ENCODE measurements at regions not wholly inside any gene's neighbourhood (a gene's known extent, or its start where the extent isn't known, plus 50 kb on each side); places are given as distances from the start of the nearest gene placed in this dataset.

GRCh38 chr4:23165669-23166068, 472.9 kb downstream of the GBA3 start:
- no peak overlapping the region for H2AFZ ChIP-seq (ENCODE audit: insufficient read depth, low read depth, low read length, poor library complexity, severe bottlenecking)
- H3K27ac ChIP-seq (ENCODE audit: low read length in 2 of 2): no peak overlapping the region
- TF ChIP-seq, protein P1, sequence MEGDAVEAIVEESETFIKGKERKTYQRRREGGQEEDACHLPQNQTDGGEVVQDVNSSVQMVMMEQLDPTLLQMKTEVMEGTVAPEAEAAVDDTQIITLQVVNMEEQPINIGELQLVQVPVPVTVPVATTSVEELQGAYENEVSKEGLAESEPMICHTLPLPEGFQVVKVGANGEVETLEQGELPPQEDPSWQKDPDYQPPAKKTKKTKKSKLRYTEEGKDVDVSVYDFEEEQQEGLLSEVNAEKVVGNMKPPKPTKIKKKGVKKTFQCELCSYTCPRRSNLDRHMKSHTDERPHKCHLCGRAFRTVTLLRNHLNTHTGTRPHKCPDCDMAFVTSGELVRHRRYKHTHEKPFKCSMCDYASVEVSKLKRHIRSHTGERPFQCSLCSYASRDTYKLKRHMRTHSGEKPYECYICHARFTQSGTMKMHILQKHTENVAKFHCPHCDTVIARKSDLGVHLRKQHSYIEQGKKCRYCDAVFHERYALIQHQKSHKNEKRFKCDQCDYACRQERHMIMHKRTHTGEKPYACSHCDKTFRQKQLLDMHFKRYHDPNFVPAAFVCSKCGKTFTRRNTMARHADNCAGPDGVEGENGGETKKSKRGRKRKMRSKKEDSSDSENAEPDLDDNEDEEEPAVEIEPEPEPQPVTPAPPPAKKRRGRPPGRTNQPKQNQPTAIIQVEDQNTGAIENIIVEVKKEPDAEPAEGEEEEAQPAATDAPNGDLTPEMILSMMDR (IDR thresholded peaks at IDR 0.05): no peak
- no peak for TF ChIP-seq EZH2 (IDR thresholded peaks at IDR 0.05; ENCODE audit: borderline replicate concordance, insufficient read depth, low read depth, low read length, poor library complexity, severe bottlenecking)
- H3K9me3 Mint-ChIP-seq (ENCODE audit: insufficient read depth): peaks cover 4% of the 10 kb centered on the region
- H3K27ac Mint-ChIP-seq: no peak overlapping the region
- intact Hi-C loops (cut with micrococcal nuclease): no loop called here
- H3K4me3 ChIP-seq (ENCODE audit: control extremely low read depth in 1 of 5, extremely low read depth in 1 of 5, insufficient read depth in 1 of 5, low read depth in 2 of 5, low read length in 4 of 5): no peak overlapping the region
- no peaks in the 10 kb centered on the region for H3K36me3 ChIP-seq (replicated peaks in 1 of 2; ENCODE audit: control extremely low read depth in 1 of 2, control insufficient read depth in 1 of 2, extremely low read depth in 1 of 2, insufficient read depth in 2 of 2, low read length in 1 of 2)
- no peak overlapping the region for H3K4me3 Mint-ChIP-seq
- no peaks in the 10 kb centered on the region for H4K20me1 ChIP-seq (ENCODE audit: control insufficient read depth, insufficient read depth, low read length, poor library complexity, severe bottlenecking)
- WGBS (ENCODE audit: insufficient coverage): no CpG with 5 or more reads among the region's 1 CpG
- CTCF ChIA-PET: no interaction called here
- H3K79me2 ChIP-seq (ENCODE audit: control insufficient read depth, insufficient read depth, low read length): no peaks in the 10 kb centered on the region
- no peak overlapping the region for H3K4me2 ChIP-seq (replicated peaks; ENCODE audit: low read depth, low read length, poor library complexity, severe bottlenecking)
- H3K9ac ChIP-seq (ENCODE audit: low read length): no peak overlapping the region
- no peaks in the 10 kb centered on the region for H3K27me3 ChIP-seq (replicated peaks in 1 of 4; ENCODE audit: control extremely low read depth in 1 of 4, control insufficient read depth in 3 of 4, insufficient read depth in 4 of 4, low read length in 3 of 4)
- no peak for ATAC-seq (ENCODE audit: low read depth)
- H3K27me3 Mint-ChIP-seq: no peaks in the 10 kb centered on the region
- H3K4me1 ChIP-seq (ENCODE audit: control insufficient read depth in 2 of 2, insufficient read depth in 2 of 2, low read length in 2 of 2): no peaks in the 10 kb centered on the region
- no peak for DNase-seq
- POLR2A ChIA-PET: no interaction called here
- no peaks in the 10 kb centered on the region for H3K9me3 ChIP-seq (ENCODE audit: control extremely low read depth in 1 of 3, control insufficient read depth in 2 of 3, insufficient read depth in 1 of 3, low read length in 2 of 3)
- no peaks in the 10 kb centered on the region for H3K4me1 Mint-ChIP-seq

GRCh38 chr4:23163647-23164436, 471.1 kb downstream of the GBA3 start:
- Histone ChIP-seq H3K27me3 (replicated peaks in 1 of 4; ENCODE audit: control extremely low read depth in 1 of 4, control insufficient read depth in 3 of 4, insufficient read depth in 4 of 4, low read length in 3 of 4) (no peaks in the 10 kb centered on the region), H3K4me1 (ENCODE audit: control insufficient read depth in 2 of 2, insufficient read depth in 2 of 2, low read length in 2 of 2) (no peaks in the 10 kb centered on the region), H3K36me3 (replicated peaks in 1 of 2; ENCODE audit: control extremely low read depth in 1 of 2, control insufficient read depth in 1 of 2, extremely low read depth in 1 of 2, insufficient read depth in 2 of 2, low read length in 1 of 2) (no peaks in the 10 kb centered on the region), H3K9ac (ENCODE audit: low read length) (no peak overlapping the region), H4K20me1 (ENCODE audit: control insufficient read depth, insufficient read depth, low read length, poor library complexity, severe bottlenecking) (no peaks in the 10 kb centered on the region), H3K9me3 (ENCODE audit: control extremely low read depth in 1 of 3, control insufficient read depth in 2 of 3, insufficient read depth in 1 of 3, low read length in 2 of 3) (no peaks in the 10 kb centered on the region), H3K27ac (ENCODE audit: low read length in 2 of 2) (no peak overlapping the region), H2AFZ (ENCODE audit: insufficient read depth, low read depth, low read length, poor library complexity, severe bottlenecking) (no peak overlapping the region), H3K79me2 (ENCODE audit: control insufficient read depth, insufficient read depth, low read length) (no peaks in the 10 kb centered on the region), H3K4me2 (replicated peaks; ENCODE audit: low read depth, low read length, poor library complexity, severe bottlenecking) (no peak overlapping the region), H3K4me3 (ENCODE audit: control extremely low read depth in 1 of 5, extremely low read depth in 1 of 5, insufficient read depth in 1 of 5, low read depth in 2 of 5, low read length in 4 of 5) (no peak overlapping the region)
- no peak for DNase-seq
- no peak overlapping the region for H3K4me3 Mint-ChIP-seq
- no peak for TF ChIP-seq EZH2 (IDR thresholded peaks at IDR 0.05; ENCODE audit: borderline replicate concordance, insufficient read depth, low read depth, low read length, poor library complexity, severe bottlenecking)
- TF ChIP-seq, protein P1 (IDR thresholded peaks at IDR 0.05): no peak
- H3K9me3 Mint-ChIP-seq (ENCODE audit: insufficient read depth): peaks cover 6% of the 10 kb centered on the region
- no peak for ATAC-seq (ENCODE audit: low read depth)
- H3K27me3 Mint-ChIP-seq: no peaks in the 10 kb centered on the region
- intact Hi-C loops (cut with micrococcal nuclease): no loop called here
- CTCF ChIA-PET: no interaction called here
- 100% methylated on average over 1 of the region's 6 CpGs for WGBS (ENCODE audit: insufficient coverage)
- H3K27ac Mint-ChIP-seq: no peak overlapping the region
- POLR2A ChIA-PET: no interaction called here
- no peaks in the 10 kb centered on the region for H3K4me1 Mint-ChIP-seq
